Peyer's patch (tissue), 4 donors: ENCODE measurements at regions not wholly inside any gene's neighbourhood (a gene's known extent, or its start where the extent isn't known, plus 50 kb on each side); places are given as distances from the start of the nearest gene placed in this dataset.

Source experiments
- CTCF ChIP-seq, 6 experiments: fragments of 450-650 bp in 4 of 6; fragments of 200-600 bp in 2 of 6; sonication (generic) in 1 of 6; IDR thresholded peaks; one replicate each; pipeline ENCODE4 v1.5.1; 2017 to 2019; ENCODE audit warnings: antibody characterized with exemption in 6 of 6, mild to moderate bottlenecking in 3 of 6, moderate library complexity in 1 of 6
- POLR2A ChIP-seq, 2 donors: fragments of 450-650 bp; IDR thresholded peaks; one replicate each; pipeline ENCODE4 v1.5.1; 2017; ENCODE audit warnings: antibody characterized with exemption in 2 of 2, mild to moderate bottlenecking in 2 of 2, moderate library complexity in 2 of 2

DNA sequence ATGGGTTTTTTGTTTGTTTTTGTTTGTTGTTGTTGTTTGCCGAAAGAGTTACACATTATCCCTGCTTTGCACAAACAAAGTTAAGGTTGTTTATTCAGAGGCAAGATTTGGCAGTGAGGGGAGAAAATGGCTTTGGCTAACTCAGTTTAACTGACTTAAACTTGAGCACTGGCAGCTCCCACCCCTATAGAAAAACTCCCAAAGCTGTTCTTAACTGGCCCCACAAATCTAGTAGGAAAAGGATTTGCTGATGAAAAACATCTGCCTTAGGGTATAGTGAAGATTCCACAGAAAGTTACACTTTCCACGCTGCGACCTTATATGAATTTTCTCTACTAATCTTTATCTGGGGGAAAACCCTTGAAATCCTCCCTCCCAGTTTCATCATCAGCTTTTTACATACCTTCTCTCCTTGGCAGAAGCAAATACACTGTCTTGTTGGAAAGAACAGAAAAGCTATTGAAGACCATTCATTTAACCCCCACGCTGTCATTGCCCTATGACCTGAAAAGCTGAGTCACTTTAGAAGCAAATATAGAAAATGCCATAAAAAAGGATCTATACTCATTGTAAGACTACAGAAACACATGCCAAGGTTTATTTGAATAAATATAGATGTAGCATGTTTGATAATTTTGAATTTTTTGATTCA lies 551.7 kb downstream of the NR2F2 start:
- TF ChIP-seq CTCF (IDR thresholded peaks at IDR 0.05) (no peak), POLR2A (IDR thresholded peaks at IDR 0.05) (no peak)
